ENCODE measurements at regions not wholly inside any gene's neighbourhood (a gene's known extent, or its start where the extent isn't known, plus 50 kb on each side); places are given as distances from the start of the nearest gene placed in this dataset.

GRCh38 chr9:20237686-20238085, 384.6 kb downstream of the MLLT3 start:
- TF ChIP-seq POLR2A (IDR thresholded peaks at IDR 0.05; ENCODE audit: extremely low read depth, insufficient read length), result no peak
- TF ChIP-seq, protein P1, sequence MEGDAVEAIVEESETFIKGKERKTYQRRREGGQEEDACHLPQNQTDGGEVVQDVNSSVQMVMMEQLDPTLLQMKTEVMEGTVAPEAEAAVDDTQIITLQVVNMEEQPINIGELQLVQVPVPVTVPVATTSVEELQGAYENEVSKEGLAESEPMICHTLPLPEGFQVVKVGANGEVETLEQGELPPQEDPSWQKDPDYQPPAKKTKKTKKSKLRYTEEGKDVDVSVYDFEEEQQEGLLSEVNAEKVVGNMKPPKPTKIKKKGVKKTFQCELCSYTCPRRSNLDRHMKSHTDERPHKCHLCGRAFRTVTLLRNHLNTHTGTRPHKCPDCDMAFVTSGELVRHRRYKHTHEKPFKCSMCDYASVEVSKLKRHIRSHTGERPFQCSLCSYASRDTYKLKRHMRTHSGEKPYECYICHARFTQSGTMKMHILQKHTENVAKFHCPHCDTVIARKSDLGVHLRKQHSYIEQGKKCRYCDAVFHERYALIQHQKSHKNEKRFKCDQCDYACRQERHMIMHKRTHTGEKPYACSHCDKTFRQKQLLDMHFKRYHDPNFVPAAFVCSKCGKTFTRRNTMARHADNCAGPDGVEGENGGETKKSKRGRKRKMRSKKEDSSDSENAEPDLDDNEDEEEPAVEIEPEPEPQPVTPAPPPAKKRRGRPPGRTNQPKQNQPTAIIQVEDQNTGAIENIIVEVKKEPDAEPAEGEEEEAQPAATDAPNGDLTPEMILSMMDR (IDR thresholded peaks at IDR 0.05; ENCODE audit: low read depth, low read length), result no peak
